Calu3 (cell line): ENCODE measurements at regions not wholly inside any gene's neighbourhood (a gene's known extent, or its start where the extent isn't known, plus 50 kb on each side); places are given as distances from the start of the nearest gene placed in this dataset.

Experiments used
- BruUV-seq: library from RNA; stranded (reverse); fragments of 400-500 nt; replicated peaks from 2 replicates; lab custom pipeline; 2021; lab: Mats Ljungman, UMichigan
- CTCF ChIA-PET: fragments of 300-600 bp; sonication (Branson Sonifier 250); formaldehyde crosslinking; loops from one replicate; lab custom pipeline; 2022; ENCODE audit warnings: antibody characterized with exemption; lab: Charles Lee
- DNase-seq: peaks from one replicate; pipeline ENCODE4 v3.0.0; 2022
- H3K27ac Mint-ChIP-seq: one replicate; pipeline ENCODE4 v1.8.0; 2022; ENCODE audit warnings: mixed read lengths; ENCODE audit not compliant: unreplicated experiment
- H3K27me3 Mint-ChIP-seq: one replicate; pipeline ENCODE4 v1.8.0; 2022; ENCODE audit warnings: mixed read lengths; ENCODE audit not compliant: unreplicated experiment
- H3K36me3 Mint-ChIP-seq: one replicate; pipeline ENCODE4 v1.8.0; 2022; ENCODE audit warnings: mild to moderate bottlenecking, moderate library complexity, mixed read lengths; ENCODE audit not compliant: insufficient read depth, unreplicated experiment
- H3K4me1 Mint-ChIP-seq: one replicate; pipeline ENCODE4 v1.8.0; 2022; ENCODE audit warnings: mild to moderate bottlenecking, low read depth, mixed read lengths; ENCODE audit not compliant: unreplicated experiment
- H3K4me3 Mint-ChIP-seq: one replicate; pipeline ENCODE4 v1.8.0; 2022; ENCODE audit warnings: mild to moderate bottlenecking, low read depth, moderate library complexity, mixed read lengths; ENCODE audit not compliant: unreplicated experiment
- H3K9me3 Mint-ChIP-seq: one replicate; pipeline ENCODE4 v1.8.0; 2022; ENCODE audit warnings: low read depth, mixed read lengths; ENCODE audit not compliant: unreplicated experiment
- CTCF ChIP-seq: fragments of 200-600 bp; IDR thresholded peaks from one replicate; pipeline ENCODE4 v1.8.0; 2022; ENCODE audit warnings: antibody characterized with exemption; ENCODE audit not compliant: unreplicated experiment
- intact Hi-C: fragments of 100-400 bp; cut with micrococcal nuclease; formaldehyde crosslinking; loops from one replicate; pipeline ENCODE4 v1.10.0; 2022; ENCODE audit not compliant: unreplicated experiment

- intact Hi-C loops = no loop called here
- H3K9me3 Mint-ChIP-seq = no peaks in the 10 kb centered on the region
- H3K4me3 Mint-ChIP-seq = no peak overlapping the region
- H3K27me3 Mint-ChIP-seq = peaks cover 20% of the 10 kb centered on the region
- no peak overlapping the region for H3K27ac Mint-ChIP-seq
- no peaks in the 10 kb centered on the region for H3K36me3 Mint-ChIP-seq
- DNase-seq = no peak
- no TSS peak for BruUV-seq
- CTCF ChIA-PET = no interaction called here
- no peaks in the 10 kb centered on the region for H3K4me1 Mint-ChIP-seq
- no peak for TF ChIP-seq CTCF
Measured at GRCh38 chr2:37858400-37858711, 66.7 kb upstream of the RMDN2 start.

GRCh38 chr2:37858725-37859267, 66.3 kb upstream of the RMDN2 start:
- Mint-ChIP-seq H3K36me3 (no peaks in the 10 kb centered on the region), H3K4me1 (no peaks in the 10 kb centered on the region), H3K27ac (no peak overlapping the region), H3K4me3 (no peak overlapping the region), H3K27me3 (peaks cover 25% of the 10 kb centered on the region), H3K9me3 (no peaks in the 10 kb centered on the region)
- no peak for DNase-seq
- CTCF ChIA-PET = no interaction called here
- no TSS peak for BruUV-seq
- intact Hi-C loops = no loop called here
- TF ChIP-seq CTCF = no peak

- intact Hi-C loops = no loop called here
- Mint-ChIP-seq H3K9me3 (no peaks in the 10 kb centered on the region), H3K27me3 (peaks cover 28% of the 10 kb centered on the region), H3K27ac (no peak overlapping the region), H3K36me3 (no peaks in the 10 kb centered on the region), H3K4me3 (no peak overlapping the region), H3K4me1 (peaks cover 4% of the 10 kb centered on the region)
- no peak for DNase-seq
- no TSS peak for BruUV-seq
- TF ChIP-seq CTCF = no peak
- CTCF ChIA-PET = no interaction called here
Measured at GRCh38 chr2:37862620-37863019, 62.5 kb upstream of the RMDN2 start.

GRCh38 chr2:37864217-37864616, 60.9 kb upstream of the RMDN2 start:
- no peak for TF ChIP-seq CTCF
- peaks cover 28% of the 10 kb centered on the region for H3K27me3 Mint-ChIP-seq
- H3K4me3 Mint-ChIP-seq = no peak overlapping the region
- no TSS peak for BruUV-seq
- DNase-seq = no peak
- H3K9me3 Mint-ChIP-seq = no peaks in the 10 kb centered on the region
- peaks cover 20% of the 10 kb centered on the region for H3K4me1 Mint-ChIP-seq
- CTCF ChIA-PET = no interaction called here
- no peaks in the 10 kb centered on the region for H3K36me3 Mint-ChIP-seq
- H3K27ac Mint-ChIP-seq = no peak overlapping the region
- intact Hi-C loops = no loop called here

- no TSS peak for BruUV-seq
- Mint-ChIP-seq H3K4me3 (no peak overlapping the region), H3K27me3 (peaks cover 28% of the 10 kb centered on the region), H3K4me1 (peaks cover 32% of the 10 kb centered on the region), H3K9me3 (no peaks in the 10 kb centered on the region), H3K27ac (no peak overlapping the region), H3K36me3 (no peaks in the 10 kb centered on the region)
- no peak for TF ChIP-seq CTCF
- DNase-seq = no peak
- intact Hi-C loops = no loop called here
- CTCF ChIA-PET = no interaction called here
Measured at GRCh38 chr2:37865640-37866039, 59.4 kb upstream of the RMDN2 start.
